Nephron progenitor cell (in vitro differentiated cells): ENCODE measurements at regions not wholly inside any gene's neighbourhood (a gene's known extent, or its start where the extent isn't known, plus 50 kb on each side); places are given as distances from the start of the nearest gene placed in this dataset.

Experiments used
- DNase-seq: peaks from one replicate; pipeline ENCODE4 v3.0.0; 2021
- H3K27ac Mint-ChIP-seq: 2 replicates; pipeline ENCODE4 v1.8.0; 2021; ENCODE audit warnings: mild to moderate bottlenecking, moderate library complexity, mixed read lengths
- H3K27me3 Mint-ChIP-seq: 2 replicates; pipeline ENCODE4 v1.8.0; 2021; ENCODE audit warnings: mild to moderate bottlenecking, low read depth, mixed read lengths; ENCODE audit not compliant: poor library complexity
- H3K36me3 Mint-ChIP-seq: 2 replicates; pipeline ENCODE4 v1.8.0; 2021; ENCODE audit warnings: low read depth, mixed read lengths
- H3K4me1 Mint-ChIP-seq: 2 replicates; pipeline ENCODE4 v1.8.0; 2021; ENCODE audit warnings: mixed read lengths
- H3K4me3 Mint-ChIP-seq: 2 replicates; pipeline ENCODE4 v1.8.0; 2021; ENCODE audit warnings: mild to moderate bottlenecking, moderate library complexity, mixed read lengths
- H3K9me3 Mint-ChIP-seq: 2 replicates; pipeline ENCODE4 v1.8.0; 2021; ENCODE audit warnings: mild to moderate bottlenecking, moderate library complexity, mixed read lengths
- TF ChIP-seq, protein P1 (sequence below): fragments of 200-600 bp; sonication (generic); IDR thresholded peaks from 2 replicates; pipeline ENCODE4 v1.5.0; 2021; ENCODE audit warnings: antibody characterized with exemption

DNA sequence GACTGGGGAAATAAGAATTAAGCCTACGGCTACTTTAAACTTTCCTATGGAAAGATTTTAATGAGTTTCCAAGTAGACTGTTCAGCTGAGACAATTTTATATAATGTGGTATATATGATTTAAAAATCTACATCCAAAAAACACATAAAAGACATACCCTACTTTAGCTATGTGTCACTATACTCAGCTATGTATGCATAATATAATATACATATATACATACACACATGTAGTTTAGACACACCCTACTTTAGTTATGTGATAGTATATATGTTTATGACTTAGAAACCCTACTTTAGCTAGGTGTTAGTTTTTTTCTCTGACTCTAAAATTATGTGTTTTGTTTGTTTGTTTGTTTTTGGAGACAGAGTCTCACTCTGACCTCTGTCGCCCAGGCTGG is 100.5 kb upstream of the DAB2 start:
- no peak for DNase-seq
- peaks cover 4% of the 10 kb centered on the region for H3K9me3 Mint-ChIP-seq
- H3K27ac Mint-ChIP-seq, result no peak overlapping the region
- H3K36me3 Mint-ChIP-seq, result no peaks in the 10 kb centered on the region
- TF ChIP-seq, protein P1, sequence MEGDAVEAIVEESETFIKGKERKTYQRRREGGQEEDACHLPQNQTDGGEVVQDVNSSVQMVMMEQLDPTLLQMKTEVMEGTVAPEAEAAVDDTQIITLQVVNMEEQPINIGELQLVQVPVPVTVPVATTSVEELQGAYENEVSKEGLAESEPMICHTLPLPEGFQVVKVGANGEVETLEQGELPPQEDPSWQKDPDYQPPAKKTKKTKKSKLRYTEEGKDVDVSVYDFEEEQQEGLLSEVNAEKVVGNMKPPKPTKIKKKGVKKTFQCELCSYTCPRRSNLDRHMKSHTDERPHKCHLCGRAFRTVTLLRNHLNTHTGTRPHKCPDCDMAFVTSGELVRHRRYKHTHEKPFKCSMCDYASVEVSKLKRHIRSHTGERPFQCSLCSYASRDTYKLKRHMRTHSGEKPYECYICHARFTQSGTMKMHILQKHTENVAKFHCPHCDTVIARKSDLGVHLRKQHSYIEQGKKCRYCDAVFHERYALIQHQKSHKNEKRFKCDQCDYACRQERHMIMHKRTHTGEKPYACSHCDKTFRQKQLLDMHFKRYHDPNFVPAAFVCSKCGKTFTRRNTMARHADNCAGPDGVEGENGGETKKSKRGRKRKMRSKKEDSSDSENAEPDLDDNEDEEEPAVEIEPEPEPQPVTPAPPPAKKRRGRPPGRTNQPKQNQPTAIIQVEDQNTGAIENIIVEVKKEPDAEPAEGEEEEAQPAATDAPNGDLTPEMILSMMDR, result no peak
- H3K4me1 Mint-ChIP-seq, result peaks cover 6% of the 10 kb centered on the region
- H3K27me3 Mint-ChIP-seq, result no peaks in the 10 kb centered on the region
- H3K4me3 Mint-ChIP-seq, result no peak overlapping the region

DNA sequence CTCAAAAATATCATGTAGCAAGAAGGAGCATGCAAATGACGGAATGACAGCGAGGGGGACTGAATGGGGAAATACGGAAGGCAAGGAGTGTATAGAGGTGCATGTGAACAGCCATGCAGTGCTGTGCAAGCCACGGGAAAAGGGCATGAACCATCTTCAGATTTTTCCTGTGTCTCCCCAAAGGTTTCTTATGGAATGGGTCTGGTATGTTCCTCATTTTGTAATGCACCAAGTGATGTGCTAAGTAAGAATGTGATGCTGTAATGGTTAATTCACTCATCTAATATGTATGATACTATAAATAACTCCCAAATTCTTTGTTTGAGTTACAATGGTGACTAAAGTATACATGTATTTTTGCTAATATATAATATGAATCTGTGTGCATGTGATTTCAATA is 99.0 kb upstream of the DAB2 start:
- TF ChIP-seq, protein P1, result no peak
- H3K4me1 Mint-ChIP-seq, result peaks cover 6% of the 10 kb centered on the region
- no peak for DNase-seq
- no peak overlapping the region for H3K27ac Mint-ChIP-seq
- H3K36me3 Mint-ChIP-seq, result no peaks in the 10 kb centered on the region
- H3K9me3 Mint-ChIP-seq, result peaks cover 4% of the 10 kb centered on the region
- H3K27me3 Mint-ChIP-seq, result no peaks in the 10 kb centered on the region
- H3K4me3 Mint-ChIP-seq, result no peak overlapping the region

DNA sequence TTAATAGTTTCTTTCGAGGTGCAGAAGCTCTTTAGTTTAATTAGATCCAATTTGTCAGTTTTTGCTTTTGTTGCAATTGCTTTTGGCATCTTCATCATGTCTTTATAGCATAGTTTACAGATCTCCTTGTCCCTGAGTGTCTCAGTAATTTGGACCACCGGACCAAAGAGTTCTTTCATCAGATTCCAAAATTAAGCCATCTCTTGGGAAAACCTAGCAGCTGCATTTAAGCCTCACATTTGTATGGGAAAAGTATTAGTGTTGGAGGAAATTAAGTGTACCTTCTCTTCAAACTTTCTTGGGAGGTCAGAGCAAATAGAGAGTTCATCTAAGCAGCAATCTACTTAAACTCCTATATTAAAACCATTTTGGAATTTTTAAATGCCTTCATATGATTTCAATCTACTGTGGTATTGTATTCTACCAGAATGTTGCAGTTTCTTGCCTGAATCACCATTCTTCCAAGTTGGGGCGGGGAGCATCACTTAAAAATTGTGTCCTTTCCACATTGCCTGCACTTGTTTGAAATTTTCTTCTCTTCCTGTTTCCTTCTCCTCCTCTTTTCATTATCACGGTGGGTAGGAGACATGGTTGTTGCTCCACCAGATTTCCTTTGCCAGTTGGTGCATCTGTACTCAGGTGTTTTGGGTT is 97.3 kb upstream of the DAB2 start:
- Mint-ChIP-seq H3K27ac (no peak overlapping the region), H3K4me1 (peaks cover 6% of the 10 kb centered on the region), H3K4me3 (no peak overlapping the region), H3K36me3 (no peaks in the 10 kb centered on the region), H3K27me3 (no peaks in the 10 kb centered on the region), H3K9me3 (peaks cover 4% of the 10 kb centered on the region)
- no peak for DNase-seq
- TF ChIP-seq, protein P1, result no peak

DNA sequence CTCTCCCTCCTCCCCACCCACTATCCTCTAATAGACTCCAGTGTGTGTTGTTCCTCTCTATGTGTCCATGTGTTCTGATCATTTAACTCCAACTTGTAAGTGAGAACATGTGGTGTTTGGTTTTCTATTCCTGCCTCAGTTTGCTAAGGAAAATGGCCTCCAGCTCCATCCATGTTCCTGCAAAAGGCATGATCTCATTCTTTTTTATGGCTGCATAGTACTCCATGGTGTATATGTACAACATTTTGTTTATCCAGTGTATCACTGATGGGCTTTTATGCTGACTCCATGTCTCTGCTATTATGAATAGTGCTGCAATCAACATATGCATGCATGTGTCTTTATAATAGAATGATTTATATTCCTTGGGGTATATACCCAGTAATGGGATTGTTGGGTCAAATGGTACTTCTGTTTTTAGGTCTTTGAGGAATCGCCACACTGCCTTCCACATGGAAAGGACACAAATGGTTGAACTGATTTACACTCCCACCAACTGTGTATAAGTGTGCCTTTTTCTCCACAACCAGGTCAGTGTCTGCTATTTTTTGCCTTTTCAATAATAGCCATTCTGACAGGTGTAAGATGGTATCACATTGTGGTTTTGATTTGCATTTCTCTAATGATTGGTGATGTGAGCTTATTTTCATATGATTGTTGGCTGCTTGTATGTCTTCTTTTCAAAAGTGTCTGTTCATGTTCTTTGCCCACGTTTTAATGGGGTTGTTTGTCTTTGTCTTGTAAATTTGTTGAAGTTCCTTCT is 96.5 kb upstream of the DAB2 start:
- Mint-ChIP-seq H3K36me3 (no peaks in the 10 kb centered on the region), H3K27me3 (no peaks in the 10 kb centered on the region), H3K4me1 (no peaks in the 10 kb centered on the region), H3K4me3 (no peak overlapping the region), H3K27ac (no peak overlapping the region), H3K9me3 (peaks cover 4% of the 10 kb centered on the region)
- TF ChIP-seq, protein P1, result no peak
- DNase-seq, result no peak

DNA sequence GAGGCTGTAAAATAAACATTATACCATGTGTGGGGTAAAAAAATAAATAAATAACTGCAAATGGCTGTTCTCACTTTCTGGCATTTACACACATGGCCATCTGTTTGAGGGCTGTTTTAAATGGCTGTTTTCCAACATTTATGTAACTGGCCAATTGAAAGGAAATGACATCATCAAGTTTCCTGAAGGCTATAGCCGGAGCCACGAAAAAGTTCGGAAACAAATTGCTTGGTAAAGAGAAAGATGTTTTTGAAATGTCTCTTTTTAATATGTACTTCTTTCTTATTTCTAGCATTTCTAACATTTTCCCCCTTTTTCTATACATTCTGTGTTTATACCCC is 95.4 kb upstream of the DAB2 start:
- Mint-ChIP-seq H3K9me3 (peaks cover 4% of the 10 kb centered on the region), H3K4me1 (no peaks in the 10 kb centered on the region), H3K27ac (no peak overlapping the region), H3K4me3 (no peak overlapping the region), H3K27me3 (no peaks in the 10 kb centered on the region), H3K36me3 (no peaks in the 10 kb centered on the region)
- no peak for DNase-seq
- TF ChIP-seq, protein P1, result no peak
